ENCODE measurements at regions not wholly inside any gene's neighbourhood (a gene's known extent, or its start where the extent isn't known, plus 50 kb on each side); places are given as distances from the start of the nearest gene placed in this dataset.

GRCh38 chr2:234231460-234231859 lies 181.0 kb downstream of the SPP2 start:
- 0 out of 2 replicates have a peak, but pooled peaks cover 2% of the 10 kb centered on the region for H3K27me3 ChIP-seq (ENCODE audit: insufficient read depth, low read length)
- no peaks in the 10 kb centered on the region for H3K9me2 ChIP-seq (ENCODE audit: low read depth, low read length)
- no peaks in the 10 kb centered on the region for H3K9me3 ChIP-seq (ENCODE audit: low read length)
- no peaks in the 10 kb centered on the region for H3K4me1 ChIP-seq (ENCODE audit: insufficient read depth, low read length, severe bottlenecking)
- H3K4me3 ChIP-seq (ENCODE audit: low read depth, low read length, poor library complexity, severe bottlenecking): no peak overlapping the region
- H3K79me2 ChIP-seq (ENCODE audit: insufficient read depth, low read length): no peaks in the 10 kb centered on the region
- H3F3A ChIP-seq (ENCODE audit: insufficient read depth, low read length): no peaks in the 10 kb centered on the region
- no peak overlapping the region for H3K4me2 ChIP-seq (ENCODE audit: low read length)
- no peak for TF ChIP-seq CTCF (IDR thresholded peaks at IDR 0.05; ENCODE audit: low read length)
- TF ChIP-seq EZH2 (IDR thresholded peaks at IDR 0.05; ENCODE audit: borderline replicate concordance, low read length): no peak
- no peaks in the 10 kb centered on the region for H3K36me3 ChIP-seq (ENCODE audit: insufficient read depth, low read length)
- no peak overlapping the region for H2AFZ ChIP-seq (ENCODE audit: low read length)
- H4K20me1 ChIP-seq (ENCODE audit: insufficient read depth, low read length): no peaks in the 10 kb centered on the region
- H3K27ac ChIP-seq (ENCODE audit: low read depth, low read length, poor library complexity, severe bottlenecking): no peak overlapping the region
- H3K9ac ChIP-seq (ENCODE audit: low read length): no peak overlapping the region

- H3K4me2 ChIP-seq (ENCODE audit: low read length): no peak overlapping the region
- no peaks in the 10 kb centered on the region for H3K27me3 ChIP-seq (ENCODE audit: insufficient read depth, low read length)
- H3K79me2 ChIP-seq (ENCODE audit: insufficient read depth, low read length): no peaks in the 10 kb centered on the region
- H3K4me1 ChIP-seq (ENCODE audit: insufficient read depth, low read length, severe bottlenecking): no peaks in the 10 kb centered on the region
- no peak for TF ChIP-seq CTCF (IDR thresholded peaks at IDR 0.05; ENCODE audit: low read length)
- no peak for TF ChIP-seq EZH2 (IDR thresholded peaks at IDR 0.05; ENCODE audit: borderline replicate concordance, low read length)
- H3K9me3 ChIP-seq (ENCODE audit: low read length): no peaks in the 10 kb centered on the region
- H3K4me3 ChIP-seq (ENCODE audit: low read depth, low read length, poor library complexity, severe bottlenecking): no peak overlapping the region
- H3K9me2 ChIP-seq (ENCODE audit: low read depth, low read length): no peaks in the 10 kb centered on the region
- H3F3A ChIP-seq (ENCODE audit: insufficient read depth, low read length): no peaks in the 10 kb centered on the region
- H4K20me1 ChIP-seq (ENCODE audit: insufficient read depth, low read length): no peaks in the 10 kb centered on the region
- H2AFZ ChIP-seq (ENCODE audit: low read length): no peak overlapping the region
- no peaks in the 10 kb centered on the region for H3K36me3 ChIP-seq (ENCODE audit: insufficient read depth, low read length)
- H3K9ac ChIP-seq (ENCODE audit: low read length): no peak overlapping the region
- H3K27ac ChIP-seq (ENCODE audit: low read depth, low read length, poor library complexity, severe bottlenecking): no peak overlapping the region
Observed at GRCh38 chr2:234219046-234219310, 168.5 kb downstream of the SPP2 start.

- Histone ChIP-seq H4K20me1 (ENCODE audit: insufficient read depth, low read length) (no peaks in the 10 kb centered on the region), H3K9me2 (ENCODE audit: low read depth, low read length) (no peaks in the 10 kb centered on the region), H3K27me3 (ENCODE audit: insufficient read depth, low read length) (no peaks in the 10 kb centered on the region), H3K79me2 (ENCODE audit: insufficient read depth, low read length) (no peaks in the 10 kb centered on the region), H3K9ac (ENCODE audit: low read length) (no peak overlapping the region), H3K4me3 (ENCODE audit: low read depth, low read length, poor library complexity, severe bottlenecking) (no peak overlapping the region), H2AFZ (ENCODE audit: low read length) (no peak overlapping the region), H3K4me2 (ENCODE audit: low read length) (no peak overlapping the region), H3K36me3 (ENCODE audit: insufficient read depth, low read length) (no peaks in the 10 kb centered on the region), H3K27ac (ENCODE audit: low read depth, low read length, poor library complexity, severe bottlenecking) (no peak overlapping the region), H3F3A (ENCODE audit: insufficient read depth, low read length) (no peaks in the 10 kb centered on the region), H3K9me3 (ENCODE audit: low read length) (no peaks in the 10 kb centered on the region), H3K4me1 (ENCODE audit: insufficient read depth, low read length, severe bottlenecking) (no peaks in the 10 kb centered on the region)
- no peak for TF ChIP-seq CTCF (IDR thresholded peaks at IDR 0.05; ENCODE audit: low read length)
- no peak for TF ChIP-seq EZH2 (IDR thresholded peaks at IDR 0.05; ENCODE audit: borderline replicate concordance, low read length)
Observed at GRCh38 chr2:234218266-234219045, 168.0 kb downstream of the SPP2 start.
